VCaP (cell line): ENCODE measurements at regions not wholly inside any gene's neighbourhood (a gene's known extent, or its start where the extent isn't known, plus 50 kb on each side); places are given as distances from the start of the nearest gene placed in this dataset.

Experiments used
- H3K27ac ChIP-seq: fragments of 450-650 bp; 2 replicates; pipeline ENCODE4 v1.5.1; 2017
- TF ChIP-seq, protein P1 (sequence below): fragments of 450-650 bp; conservative IDR thresholded peaks from 2 replicates; pipeline ENCODE4 v1.5.1; 2017; ENCODE audit warnings: mild to moderate bottlenecking, moderate library complexity

- H3K27ac ChIP-seq: peak overlapping the region; percentile 86
- TF ChIP-seq, protein P1, sequence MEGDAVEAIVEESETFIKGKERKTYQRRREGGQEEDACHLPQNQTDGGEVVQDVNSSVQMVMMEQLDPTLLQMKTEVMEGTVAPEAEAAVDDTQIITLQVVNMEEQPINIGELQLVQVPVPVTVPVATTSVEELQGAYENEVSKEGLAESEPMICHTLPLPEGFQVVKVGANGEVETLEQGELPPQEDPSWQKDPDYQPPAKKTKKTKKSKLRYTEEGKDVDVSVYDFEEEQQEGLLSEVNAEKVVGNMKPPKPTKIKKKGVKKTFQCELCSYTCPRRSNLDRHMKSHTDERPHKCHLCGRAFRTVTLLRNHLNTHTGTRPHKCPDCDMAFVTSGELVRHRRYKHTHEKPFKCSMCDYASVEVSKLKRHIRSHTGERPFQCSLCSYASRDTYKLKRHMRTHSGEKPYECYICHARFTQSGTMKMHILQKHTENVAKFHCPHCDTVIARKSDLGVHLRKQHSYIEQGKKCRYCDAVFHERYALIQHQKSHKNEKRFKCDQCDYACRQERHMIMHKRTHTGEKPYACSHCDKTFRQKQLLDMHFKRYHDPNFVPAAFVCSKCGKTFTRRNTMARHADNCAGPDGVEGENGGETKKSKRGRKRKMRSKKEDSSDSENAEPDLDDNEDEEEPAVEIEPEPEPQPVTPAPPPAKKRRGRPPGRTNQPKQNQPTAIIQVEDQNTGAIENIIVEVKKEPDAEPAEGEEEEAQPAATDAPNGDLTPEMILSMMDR: no peak
These were observed 369.0 kb upstream of the CWC22 start for GRCh38 chr2:180376066-180376465.

DNA sequence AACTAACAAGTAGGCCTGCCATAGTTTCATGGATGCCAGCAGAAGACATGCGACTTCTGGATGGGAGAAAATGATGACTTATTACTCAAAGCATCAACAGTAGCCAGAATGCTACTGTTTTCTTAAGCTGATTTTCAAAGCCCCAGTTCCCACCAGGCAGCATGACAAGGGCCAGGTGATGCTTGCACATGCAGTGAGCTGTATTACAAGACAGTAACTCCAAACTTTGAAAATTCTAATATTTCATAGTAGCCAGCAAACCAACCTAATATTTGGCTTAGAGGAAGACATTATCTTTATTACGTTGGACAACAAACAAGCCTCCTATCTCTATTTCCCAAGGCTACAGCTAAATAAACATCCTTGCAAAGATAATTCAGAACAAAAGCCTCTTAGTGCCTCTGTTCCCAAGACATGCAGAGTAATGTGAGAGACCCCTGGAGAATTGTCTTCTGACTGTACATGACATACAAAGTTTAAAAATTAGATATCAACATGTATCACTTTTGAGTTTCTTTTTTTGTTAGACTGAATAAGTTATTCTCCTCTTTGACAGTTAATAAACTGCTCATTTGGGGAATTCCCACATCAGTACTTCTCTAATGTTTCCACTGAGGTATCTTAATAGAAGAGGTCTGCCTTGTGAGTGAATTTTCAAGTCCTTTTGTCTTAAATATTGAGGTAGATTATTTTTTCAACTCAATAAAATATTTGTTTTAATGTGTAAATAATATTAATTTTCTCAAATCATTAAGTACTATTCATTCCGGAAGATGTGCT is 367.6 kb upstream of the CWC22 start:
- TF ChIP-seq, protein P1: no peak
- H3K27ac ChIP-seq: peak overlapping the region; percentile 86

DNA sequence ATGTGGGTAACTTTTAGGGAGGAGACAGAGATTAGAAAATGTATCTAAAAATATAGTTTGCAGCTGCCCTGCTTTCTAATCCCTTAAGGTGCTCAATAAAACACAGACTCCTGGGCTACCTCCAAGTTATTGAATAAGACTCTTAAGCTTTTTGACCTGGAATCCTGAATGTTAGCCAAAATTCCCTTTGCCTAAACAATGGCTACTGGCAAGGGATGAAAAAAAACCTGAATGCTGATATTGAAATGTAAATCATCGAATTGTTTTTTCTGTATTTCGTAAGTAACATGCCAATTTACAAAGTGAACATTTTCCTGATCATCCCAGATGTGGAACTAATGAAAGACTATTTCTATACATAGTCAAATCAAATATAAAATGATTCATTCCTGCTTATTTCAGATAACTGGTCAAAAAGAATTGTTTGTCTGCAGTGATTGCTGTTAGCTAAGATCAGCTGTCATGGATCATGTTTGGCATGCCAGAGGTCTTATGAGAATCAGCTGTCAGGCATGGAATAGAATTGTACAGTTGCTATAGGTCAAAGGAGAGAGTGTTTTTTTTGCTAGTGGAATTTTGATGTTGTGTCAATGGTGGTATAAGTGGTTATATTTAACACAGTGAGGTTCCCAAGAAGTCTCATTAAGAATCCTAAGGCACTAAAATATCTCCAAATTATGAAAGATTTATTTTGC is 363.6 kb upstream of the CWC22 start:
- H3K27ac ChIP-seq: peak overlapping the region; percentile 88; the same call in 1 of the 2 replicates
- TF ChIP-seq, protein P1: no peak

DNA sequence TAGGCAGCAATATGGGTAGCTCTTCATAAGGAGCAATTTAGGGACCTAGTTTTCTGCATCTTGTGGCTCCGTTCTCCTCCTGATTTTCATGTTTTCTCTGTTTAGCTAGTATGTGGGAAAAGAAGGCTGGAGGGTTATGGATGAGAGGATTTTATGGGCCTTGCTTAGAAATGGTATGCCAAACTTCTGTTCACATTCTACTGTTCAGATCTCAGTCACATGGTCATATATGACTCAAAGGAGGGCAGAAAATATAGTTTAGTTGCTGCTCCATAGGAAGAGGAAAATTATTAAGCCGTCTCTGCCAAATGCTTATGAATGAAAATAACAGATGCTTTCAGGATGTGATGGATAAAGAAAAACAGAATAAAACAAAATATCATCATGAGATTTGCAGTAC is 361.8 kb upstream of the CWC22 start:
- TF ChIP-seq, protein P1: no peak
- peak overlapping the region; percentile 88 for H3K27ac ChIP-seq

- TF ChIP-seq, protein P1: no peak
- peak overlapping the region; percentile 88 for H3K27ac ChIP-seq
These were observed 360.7 kb upstream of the CWC22 start for GRCh38 chr2:180367815-180368214.

DNA sequence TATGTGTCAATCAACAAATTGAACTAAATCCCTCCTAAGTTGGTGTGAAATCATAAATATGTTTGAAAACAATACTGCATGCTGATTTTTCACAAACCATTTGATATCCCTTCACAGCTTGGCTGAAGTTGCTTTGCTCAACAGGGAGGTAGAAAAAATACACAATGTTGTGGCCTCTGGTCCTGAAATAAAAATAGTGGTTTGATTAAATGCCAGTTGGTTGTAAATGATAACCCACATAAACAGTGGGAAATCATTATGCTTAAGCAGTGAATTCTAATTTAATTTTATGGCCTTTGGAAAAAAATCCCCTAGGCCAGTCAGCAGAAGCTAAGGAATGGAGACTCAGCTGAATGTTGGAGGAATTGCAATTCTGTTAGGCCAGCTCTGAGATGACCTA is 359.4 kb upstream of the CWC22 start:
- H3K27ac ChIP-seq: peak overlapping the region; percentile 88
- TF ChIP-seq, protein P1: no peak

DNA sequence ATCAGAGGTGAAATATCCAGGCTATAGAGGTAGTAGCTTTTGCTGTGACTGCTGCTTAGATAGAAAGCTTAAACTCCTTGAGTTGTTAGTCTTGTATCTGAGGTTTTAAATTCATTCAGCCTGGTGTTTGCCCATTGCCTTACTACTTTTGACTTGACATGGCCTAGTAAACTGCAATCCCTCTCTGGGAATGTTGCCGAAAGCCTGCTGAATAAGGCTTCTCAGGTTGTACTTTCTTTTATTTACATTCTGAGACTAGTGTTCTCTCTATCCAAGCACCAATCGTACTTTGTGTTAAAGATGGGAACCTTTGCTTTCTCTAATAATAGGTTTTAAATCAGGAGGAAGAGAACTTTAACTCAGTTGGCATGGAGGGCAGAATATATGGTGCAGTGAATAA is 357.6 kb upstream of the CWC22 start:
- TF ChIP-seq, protein P1: no peak
- H3K27ac ChIP-seq: peak overlapping the region; percentile 88
